SK-N-SH (cell line): ENCODE measurements at regions not wholly inside any gene's neighbourhood (a gene's known extent, or its start where the extent isn't known, plus 50 kb on each side); places are given as distances from the start of the nearest gene placed in this dataset.
A peak's percentile ranks its signal among the peaks of the same experiment; 100 is the strongest.

Experiments used
- CTCF ChIA-PET: fragments of 300-600, 350-600 bp; formaldehyde crosslinking; extraction: SDS; loops from one replicate; lab custom pipeline; 2021; lab: Yijun Ruan, JAX
- POLR2A ChIA-PET: fragments of 350-600 bp; sonication (Branson Sonifier 250); formaldehyde crosslinking; extraction: SDS; loops from one replicate; lab custom pipeline; 2020; ENCODE audit warnings: antibody characterized with exemption, inconsistent platforms; lab: Yijun Ruan, JAX
- DNase-seq: peaks from one replicate; pipeline ENCODE4 v3.0.0; 2012
- H2AFZ ChIP-seq: fragments of 200-600 bp; sonication (generic); 2 replicates; pipeline ENCODE4 v1.8.1; 2016; ENCODE audit warnings: antibody characterized with exemption, mild to moderate bottlenecking, low read depth
- H3F3A ChIP-seq: fragments of 200-600 bp; sonication (generic); replicated peaks from 2 replicates; pipeline ENCODE3; 2016; ENCODE audit warnings: antibody characterized with exemption, mild to moderate bottlenecking; ENCODE audit not compliant: insufficient read depth
- H3K27ac ChIP-seq, 2 experiments: fragments of 200-500 bp in 1 of 2; fragments of 200-600 bp in 1 of 2; sonication (Bioruptor generic) in 1 of 2; sonication (generic), shearing (Covaris generic) in 1 of 2; 2 replicates each; pipeline versions ENCODE4 v1.5.1 to v1.6.1; 2014 to 2016; ENCODE audit warnings: low read depth in 2 of 2, inconsistent platforms in 1 of 2, low read length in 1 of 2, mild to moderate bottlenecking in 1 of 2, mixed read lengths in 1 of 2
- H3K27me3 ChIP-seq: fragments of 200-600 bp; sonication (generic), shearing (Covaris generic); 2 replicates; pipeline ENCODE4 v1.6.1; 2016; ENCODE audit warnings: mixed run types; ENCODE audit not compliant: insufficient read depth
- H3K36me3 ChIP-seq, 2 experiments: fragments of 200-500 bp in 1 of 2; fragments of 200-600 bp in 1 of 2; sonication (Bioruptor generic) in 1 of 2; sonication (generic) in 1 of 2; replicated peaks in 1 of 2; 2 replicates each; pipeline versions ENCODE3 to v1.5.1; 2014 to 2016; ENCODE audit warnings: low read length in 1 of 2, mild to moderate bottlenecking in 1 of 2; ENCODE audit not compliant: insufficient read depth in 2 of 2, control insufficient read depth in 1 of 2
- H3K4me1 ChIP-seq, 2 experiments: fragments of 200-500 bp in 1 of 2; fragments of 200-600 bp in 1 of 2; sonication (Bioruptor generic) in 1 of 2; sonication (generic), shearing (Covaris generic) in 1 of 2; 2 replicates each; pipeline versions ENCODE4 v1.5.1 to v1.6.1; 2014 to 2016; ENCODE audit warnings: low read depth in 1 of 2, low read length in 1 of 2, mixed run types in 1 of 2; ENCODE audit not compliant: insufficient read depth in 2 of 2, control insufficient read depth in 1 of 2
- H3K4me2 ChIP-seq: fragments of 200-600 bp; sonication (generic), shearing (Covaris generic); 2 replicates; pipeline ENCODE4 v1.6.1; 2017; ENCODE audit warnings: mixed run types
- H3K4me3 ChIP-seq, 2 experiments: fragments of 200-500 bp in 1 of 2; fragments of 200-600 bp in 1 of 2; sonication (Bioruptor generic) in 1 of 2; sonication (generic), shearing (Covaris generic) in 1 of 2; 2 replicates each; pipeline versions ENCODE4 v1.5.1 to v1.8.1; 2014 to 2016; ENCODE audit warnings: low read depth in 2 of 2, inconsistent platforms in 1 of 2, low read length in 1 of 2, mild to moderate bottlenecking in 1 of 2, mixed read lengths in 1 of 2, moderate library complexity in 1 of 2
- H3K79me2 ChIP-seq: fragments of 200-600 bp; sonication (generic); 2 replicates; pipeline ENCODE4 v1.8.1; 2017; ENCODE audit warnings: mild to moderate bottlenecking; ENCODE audit not compliant: insufficient read depth
- H3K9ac ChIP-seq: fragments of 200-600 bp; sonication (generic); 2 replicates; pipeline ENCODE4 v1.6.1; 2017; ENCODE audit warnings: mixed run types
- H3K9me2 ChIP-seq: fragments of 200-600 bp; sonication (generic); 2 replicates; pipeline ENCODE4 v1.6.1; 2017; ENCODE audit warnings: mixed run types
- H3K9me3 ChIP-seq: fragments of 200-600 bp; sonication (generic); 2 replicates; pipeline ENCODE4 v1.6.1; 2017; ENCODE audit warnings: mixed run types, mild to moderate bottlenecking, moderate library complexity
- H4K20me1 ChIP-seq: fragments of 200-600 bp; sonication (generic); 2 replicates; pipeline ENCODE4 v1.6.1; 2017; ENCODE audit warnings: mild to moderate bottlenecking, mixed run types; ENCODE audit not compliant: insufficient read depth
- CHD2 ChIP-seq: fragments of 150-350 bp; IDR thresholded peaks from 2 replicates; pipeline ENCODE4 v1.6.1; 2018; ENCODE audit warnings: low read length; ENCODE audit not compliant: partially characterized antibody
- CTCF ChIP-seq: fragments of 200-600 bp; sonication (generic); IDR thresholded peaks from 2 replicates; pipeline ENCODE4 v1.6.1; 2017; ENCODE audit warnings: antibody characterized with exemption, mild to moderate bottlenecking, moderate library complexity
- EP300 ChIP-seq, 2 experiments: IDR thresholded peaks; 2 replicates each; pipeline versions ENCODE4 v1.4.0 to v1.6.1; 2012; ENCODE audit warnings: borderline replicate concordance in 1 of 2, low read depth in 1 of 2, low read length in 1 of 2
- FOXJ3 ChIP-seq: sonication (generic); formaldehyde crosslinking; IDR thresholded peaks from 2 replicates; pipeline ENCODE4 v1.5.1; 2020; ENCODE audit warnings: mild to moderate bottlenecking, missing genetic modification reagents
- GABPA ChIP-seq: IDR thresholded peaks from 2 replicates; pipeline ENCODE4 v1.4.0; 2012; ENCODE audit warnings: low read depth, mild to moderate bottlenecking
- IRF3 ChIP-seq: fragments of 150-350 bp; IDR thresholded peaks from 2 replicates; pipeline ENCODE4 v1.6.1; 2016; ENCODE audit warnings: mild to moderate bottlenecking, low read depth, low read length
- MAX ChIP-seq: IDR thresholded peaks from 2 replicates; pipeline ENCODE4 v1.4.0; 2012; ENCODE audit warnings: low read depth
- RAD21 ChIP-seq: IDR thresholded peaks from 2 replicates; pipeline ENCODE4 v1.6.1; 2012; ENCODE audit warnings: mild to moderate bottlenecking, low read length
- REST ChIP-seq: IDR thresholded peaks from 2 replicates; pipeline ENCODE4 v1.6.1; 2012; ENCODE audit warnings: mild to moderate bottlenecking, low read depth, low read length, moderate library complexity
- RXRA ChIP-seq: IDR thresholded peaks from 2 replicates; pipeline ENCODE4 v1.4.0; 2012; ENCODE audit warnings: low read depth, mild to moderate bottlenecking, borderline replicate concordance
- SMC3 ChIP-seq: IDR thresholded peaks from 2 replicates; pipeline ENCODE4 v1.6.1; 2012; ENCODE audit warnings: low read depth, low read length, improper control_type of control experiment
- TCF12 ChIP-seq: IDR thresholded peaks from 2 replicates; pipeline ENCODE4 v1.4.0; 2012
- TEAD4 ChIP-seq: IDR thresholded peaks from 2 replicates; pipeline ENCODE4 v1.4.0; 2012; ENCODE audit warnings: mild to moderate bottlenecking, borderline replicate concordance; ENCODE audit not compliant: insufficient read depth
- USF1 ChIP-seq: IDR thresholded peaks from 2 replicates; pipeline ENCODE4 v1.4.0; 2012; ENCODE audit warnings: low read depth, borderline replicate concordance
- ZBTB33 ChIP-seq: IDR thresholded peaks from 2 replicates; pipeline ENCODE4 v1.4.0; 2012; ENCODE audit warnings: low read depth, borderline replicate concordance
- WGBS: methylation state at CpG from one replicate; pipeline ENCODE4 v1.1.6; 2017; ENCODE audit warnings: low lambda C conversion rate; 5-methylcytosine and 5-hydroxymethylcytosine counted together

GRCh38 chr12:124715121-124715990, 147.9 kb upstream of the NCOR2 start:
- no peaks in the 10 kb centered on the region for H3K36me3 ChIP-seq
- POLR2A ChIA-PET, result no interaction called here
- H4K20me1 ChIP-seq, result no peaks in the 10 kb centered on the region
- no peaks in the 10 kb centered on the region for H3K27me3 ChIP-seq
- H3K9me3 ChIP-seq, result no peaks in the 10 kb centered on the region
- no peak overlapping the region for H3K27ac ChIP-seq
- no peaks in the 10 kb centered on the region for H3K9me2 ChIP-seq
- TF ChIP-seq CHD2 (no peak), TEAD4 (no peak), FOXJ3 (CRISPR knock-in tag) (no peak), MAX (no peak), TCF12 (no peak), IRF3 (no peak), SMC3 (no peak), USF1 (no peak), GABPA (no peak)
- peaks cover 6% of the 10 kb centered on the region for H3F3A ChIP-seq
- CTCF ChIA-PET, result no interaction called here
- H3K4me1 ChIP-seq, result peaks cover 0 to 31% of the 10 kb centered on the region in 2 experiments; a peak in 3 of 4 replicates
- 90% methylated on average over 9 of the region's 15 CpGs for WGBS
- no peak overlapping the region for H3K9ac ChIP-seq
- no peak overlapping the region for H3K4me2 ChIP-seq
- no peaks in the 10 kb centered on the region for H3K79me2 ChIP-seq
- H3K4me3 ChIP-seq, result no peak overlapping the region
- DNase-seq, result no peak
- H2AFZ ChIP-seq, result no peak overlapping the region

GRCh38 chr12:124713436-124714082, 146.1 kb upstream of the NCOR2 start:
- H3F3A ChIP-seq, result no peaks in the 10 kb centered on the region
- 0 out of 4 replicates have a peak overlapping the region, but pooled peaks of 1 of the 2 experiments have one; percentile 1 for H3K4me3 ChIP-seq
- peak; percentile 63 for DNase-seq
- no peaks in the 10 kb centered on the region for H3K36me3 ChIP-seq
- H3K79me2 ChIP-seq, result no peaks in the 10 kb centered on the region
- H3K4me2 ChIP-seq, result peak overlapping the region; percentile 35
- CTCF ChIA-PET, result no interaction called here
- 41% methylated on average over 17 of the region's 17 CpGs for WGBS
- no peaks in the 10 kb centered on the region for H3K9me2 ChIP-seq
- no peaks in the 10 kb centered on the region for H3K9me3 ChIP-seq
- peak overlapping the region; percentile 33; the same call in 1 of the 2 replicates for H3K9ac ChIP-seq
- H3K4me1 ChIP-seq, result peaks cover 0 to 17% of the 10 kb centered on the region in 2 experiments; a peak in 2 of 4 replicates
- H3K27me3 ChIP-seq, result no peaks in the 10 kb centered on the region
- H4K20me1 ChIP-seq, result no peaks in the 10 kb centered on the region
- 0 out of 2 replicates have a peak overlapping the region, but pooled peaks have one; percentile 31 for H2AFZ ChIP-seq
- peak overlapping the region; percentile 41 to 43 for H3K27ac ChIP-seq
- POLR2A ChIA-PET, result no interaction called here
- TF ChIP-seq CTCF (no peak), REST (no peak), RAD21 (peak; percentile 18; the same call in 1 of the 2 replicates), ZBTB33 (no peak), EP300 (IDR thresholded peaks at IDR 0.05; ENCODE audit: borderline replicate concordance in 1 of 2, low read depth in 1 of 2, low read length in 1 of 2) (peak in 1 of 2 experiments; percentile 43; a peak in 1 of 4 replicates), RXRA (no peak; the same call in 1 of the 2 replicates)
